Natural killer cell treated with Interleukin-12 subunit alpha and Interleukin-12 subunit beta and Interleukin-15 and Interleukin-18, amount 100 ng/mL, for 72 hours (primary cell): ENCODE measurements at regions not wholly inside any gene's neighbourhood (a gene's known extent, or its start where the extent isn't known, plus 50 kb on each side); places are given as distances from the start of the nearest gene placed in this dataset.

Source experiments
- ATAC-seq, 2 donors: fragments of 150-1000 bp; cut with Tn5 transposase in 1 of 2; sonication (Bioruptor Pico), chemical (Tn5 transposase) in 1 of 2; 2 replicates each; pipeline ENCODE4 v1.10.0; 2021
- DNase-seq: peaks from one replicate; pipeline ENCODE4 v3.0.0; 2022; ENCODE audit warnings: low spot score
- H3K27ac Mint-ChIP-seq, 2 donors: 1 replicate in 1 of 2; 2 replicates in 1 of 2; pipeline ENCODE4 v1.8.0; 2022; ENCODE audit warnings: mixed read lengths in 2 of 2, mild to moderate bottlenecking in 1 of 2, moderate library complexity in 1 of 2
- H3K27me3 Mint-ChIP-seq, 2 donors: 1 replicate in 1 of 2; 2 replicates in 1 of 2; pipeline ENCODE4 v1.8.0; 2022; ENCODE audit warnings: mixed read lengths in 2 of 2
- H3K36me3 Mint-ChIP-seq: one replicate; pipeline ENCODE4 v1.8.0; 2022; ENCODE audit warnings: mixed read lengths
- H3K4me1 Mint-ChIP-seq, 2 donors: 1 replicate in 1 of 2; 2 replicates in 1 of 2; pipeline ENCODE4 v1.8.0; 2022; ENCODE audit warnings: low read depth in 2 of 2, mixed read lengths in 2 of 2, mild to moderate bottlenecking in 1 of 2
- H3K4me3 Mint-ChIP-seq: one replicate; pipeline ENCODE4 v1.8.0; 2022; ENCODE audit warnings: mixed read lengths
- H3K9me3 Mint-ChIP-seq: 2 replicates; pipeline ENCODE4 v1.8.0; 2022; ENCODE audit warnings: mixed read lengths

- DNase-seq = no peak
- H3K27ac Mint-ChIP-seq = no peak overlapping the region
- H3K4me1 Mint-ChIP-seq = no peaks in the 10 kb centered on the region
- H3K36me3 Mint-ChIP-seq = no peaks in the 10 kb centered on the region
- H3K9me3 Mint-ChIP-seq = no peaks in the 10 kb centered on the region
- H3K4me3 Mint-ChIP-seq = no peak overlapping the region
- H3K27me3 Mint-ChIP-seq = peaks cover 0 to under 1% of the 10 kb centered on the region in 2 donors
- ATAC-seq = no peak
Observed at GRCh38 chr22:48709976-48710375, 1117.7 kb downstream of the BRD1 start.

DNA sequence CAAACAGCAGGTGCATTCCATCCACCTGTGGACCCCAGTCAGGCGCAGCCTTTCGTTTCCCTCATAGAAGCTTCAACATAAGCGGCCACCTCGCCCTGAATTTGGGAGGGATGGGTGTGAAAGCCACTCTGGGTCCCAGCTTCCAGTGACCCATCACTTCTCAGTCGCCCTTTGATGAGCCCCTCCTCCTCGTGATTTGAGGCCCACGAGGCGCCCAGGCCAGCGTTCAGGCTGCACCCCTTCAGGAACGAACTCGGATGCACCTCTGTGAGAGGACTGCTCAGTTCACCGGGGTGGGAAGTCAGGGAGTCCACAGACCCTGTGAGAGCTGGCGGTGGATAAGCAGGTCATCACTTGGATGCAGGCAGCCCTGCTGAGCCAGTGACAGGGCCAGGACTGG lies 1118.2 kb downstream of the BRD1 start:
- no peak for DNase-seq
- Mint-ChIP-seq H3K9me3 (no peaks in the 10 kb centered on the region), H3K4me1 (no peaks in the 10 kb centered on the region), H3K27me3 (no peaks in the 10 kb centered on the region), H3K27ac (no peak overlapping the region), H3K36me3 (no peaks in the 10 kb centered on the region), H3K4me3 (no peak overlapping the region)
- no peak for ATAC-seq

- H3K27me3 Mint-ChIP-seq = no peaks in the 10 kb centered on the region
- no peaks in the 10 kb centered on the region for H3K4me1 Mint-ChIP-seq
- ATAC-seq = no peak
- no peaks in the 10 kb centered on the region for H3K9me3 Mint-ChIP-seq
- H3K27ac Mint-ChIP-seq = no peak overlapping the region
- no peak overlapping the region for H3K4me3 Mint-ChIP-seq
- peak; percentile 47 for DNase-seq
- H3K36me3 Mint-ChIP-seq = no peaks in the 10 kb centered on the region
Observed at GRCh38 chr22:48708558-48709245, 1119.0 kb downstream of the BRD1 start.

DNA sequence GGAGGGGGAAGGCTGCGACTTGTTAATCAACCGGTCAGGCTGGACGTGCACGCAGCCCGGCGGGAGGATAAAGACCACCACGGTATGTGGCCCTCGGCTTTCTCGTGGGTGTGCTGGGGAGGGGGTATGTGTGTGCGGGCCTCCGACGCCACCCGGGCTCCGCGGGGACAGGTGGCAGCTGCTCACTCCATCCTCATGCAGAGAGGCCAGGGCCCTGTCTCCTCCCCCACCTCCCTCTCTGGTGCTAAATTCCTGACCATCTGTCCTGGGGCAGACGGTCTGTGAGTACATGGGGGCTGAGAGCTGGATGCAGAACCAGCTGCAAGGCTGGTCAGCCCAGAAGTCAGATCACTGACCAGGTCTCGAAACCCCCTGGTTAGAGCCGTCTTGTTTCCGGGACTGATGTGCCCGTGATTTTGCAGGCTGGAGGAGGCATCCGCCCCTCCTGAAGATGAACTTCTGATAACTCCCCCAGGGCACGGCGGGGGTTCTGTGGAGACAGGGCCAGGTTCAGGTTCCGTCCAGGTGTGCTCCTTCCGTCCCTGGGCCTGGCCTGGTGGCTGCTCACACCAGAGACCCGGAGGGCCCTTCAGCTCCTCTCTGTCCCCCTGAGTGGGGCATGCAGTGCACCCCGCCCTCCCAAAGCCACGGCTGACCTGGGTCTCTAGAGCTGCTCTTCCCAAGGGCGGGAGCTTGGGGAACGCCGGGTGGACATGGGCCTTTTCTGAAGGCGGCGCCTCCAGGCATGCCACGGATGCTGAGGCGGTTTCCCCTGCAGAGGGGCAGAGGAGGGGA lies 1119.7 kb downstream of the BRD1 start:
- ATAC-seq (no peak), DNase-seq (peak; percentile 56)
- Mint-ChIP-seq H3K36me3 (no peaks in the 10 kb centered on the region), H3K4me1 (no peaks in the 10 kb centered on the region), H3K27me3 (no peaks in the 10 kb centered on the region), H3K9me3 (no peaks in the 10 kb centered on the region), H3K27ac (no peak overlapping the region), H3K4me3 (no peak overlapping the region)

- Mint-ChIP-seq H3K27ac (no peak overlapping the region), H3K36me3 (no peaks in the 10 kb centered on the region), H3K27me3 (no peaks in the 10 kb centered on the region), H3K4me3 (no peak overlapping the region), H3K4me1 (no peaks in the 10 kb centered on the region), H3K9me3 (no peaks in the 10 kb centered on the region)
- ATAC-seq (no peak), DNase-seq (peak; percentile 56)
Observed at GRCh38 chr22:48706934-48707762, 1120.5 kb downstream of the BRD1 start.

GRCh38 chr22:48705917-48706605 lies 1121.6 kb downstream of the BRD1 start:
- Mint-ChIP-seq H3K4me3 (no peak overlapping the region), H3K36me3 (no peaks in the 10 kb centered on the region), H3K9me3 (no peaks in the 10 kb centered on the region), H3K27ac (no peak overlapping the region), H3K27me3 (no peaks in the 10 kb centered on the region), H3K4me1 (no peaks in the 10 kb centered on the region)
- ATAC-seq (no peak), DNase-seq (peak; percentile 53)

GRCh38 chr22:48705159-48705916 lies 1122.3 kb downstream of the BRD1 start:
- no peaks in the 10 kb centered on the region for H3K9me3 Mint-ChIP-seq
- no peak overlapping the region for H3K4me3 Mint-ChIP-seq
- DNase-seq (peak; percentile 57), ATAC-seq (no peak)
- no peaks in the 10 kb centered on the region for H3K36me3 Mint-ChIP-seq
- no peaks in the 10 kb centered on the region for H3K27me3 Mint-ChIP-seq
- H3K4me1 Mint-ChIP-seq = no peaks in the 10 kb centered on the region
- no peak overlapping the region for H3K27ac Mint-ChIP-seq

- peak; percentile 39 for DNase-seq
- no peaks in the 10 kb centered on the region for H3K36me3 Mint-ChIP-seq
- no peak overlapping the region for H3K4me3 Mint-ChIP-seq
- H3K27me3 Mint-ChIP-seq = no peaks in the 10 kb centered on the region
- no peaks in the 10 kb centered on the region for H3K9me3 Mint-ChIP-seq
- no peak overlapping the region for H3K27ac Mint-ChIP-seq
- no peak for ATAC-seq
- H3K4me1 Mint-ChIP-seq = no peaks in the 10 kb centered on the region
Observed at GRCh38 chr22:48704335-48704734, 1123.3 kb downstream of the BRD1 start.

DNA sequence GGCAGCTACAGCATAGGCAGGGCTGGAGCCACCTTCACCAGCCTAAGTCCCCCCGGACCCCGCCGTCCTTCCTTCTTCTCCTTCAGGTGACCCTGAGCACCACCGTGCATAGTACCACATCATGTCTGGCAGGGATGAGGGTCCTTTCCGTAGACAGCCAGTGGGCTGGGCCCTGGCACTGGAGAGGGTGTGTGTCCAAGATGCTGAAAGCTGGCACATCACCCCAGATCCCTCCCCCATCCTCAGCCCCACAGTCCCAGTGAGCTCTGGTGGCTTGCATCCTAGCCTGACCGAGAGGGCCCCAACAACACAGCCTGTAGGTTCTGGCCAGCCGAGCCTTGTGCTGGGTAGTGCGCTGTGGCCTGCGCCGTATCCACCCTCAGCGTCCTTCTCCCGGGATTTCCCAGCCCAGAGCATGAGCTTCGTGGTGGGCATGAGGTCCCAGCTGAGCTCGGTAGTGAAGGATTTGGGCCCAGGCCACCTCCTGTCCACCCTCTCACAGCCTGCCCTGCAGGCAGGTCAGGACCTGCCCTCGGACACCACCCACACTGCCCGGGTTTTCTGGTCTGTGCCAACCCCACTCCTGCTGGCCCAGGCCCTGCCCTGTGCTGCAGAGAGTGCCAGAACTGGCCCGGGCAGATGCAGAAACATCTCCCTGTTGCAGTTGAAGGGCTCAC lies 1124.3 kb downstream of the BRD1 start:
- H3K4me1 Mint-ChIP-seq = no peaks in the 10 kb centered on the region
- H3K27me3 Mint-ChIP-seq = no peaks in the 10 kb centered on the region
- DNase-seq (peak; percentile 53), ATAC-seq (no peak)
- no peak overlapping the region for H3K4me3 Mint-ChIP-seq
- no peak overlapping the region for H3K27ac Mint-ChIP-seq
- no peaks in the 10 kb centered on the region for H3K36me3 Mint-ChIP-seq
- H3K9me3 Mint-ChIP-seq = no peaks in the 10 kb centered on the region

- Mint-ChIP-seq H3K27ac (no peak overlapping the region), H3K4me1 (no peaks in the 10 kb centered on the region), H3K4me3 (no peak overlapping the region), H3K36me3 (no peaks in the 10 kb centered on the region), H3K27me3 (no peaks in the 10 kb centered on the region), H3K9me3 (no peaks in the 10 kb centered on the region)
- ATAC-seq = peak; percentile 3 to 53
- DNase-seq = peak; percentile 54
Observed at GRCh38 chr22:48702573-48703264, 1125.0 kb downstream of the BRD1 start.

GRCh38 chr22:48701296-48702030 lies 1126.2 kb downstream of the BRD1 start:
- Mint-ChIP-seq H3K4me3 (no peak overlapping the region), H3K27ac (no peak overlapping the region), H3K27me3 (no peaks in the 10 kb centered on the region), H3K36me3 (no peaks in the 10 kb centered on the region), H3K4me1 (no peaks in the 10 kb centered on the region), H3K9me3 (no peaks in the 10 kb centered on the region)
- no peak for ATAC-seq
- no peak for DNase-seq
